ENCODE measurements at regions not wholly inside any gene's neighbourhood (a gene's known extent, or its start where the extent isn't known, plus 50 kb on each side); places are given as distances from the start of the nearest gene placed in this dataset.
A peak's percentile ranks its signal among the peaks of the same experiment; 100 is the strongest.

GRCh38 chr10:113283189-113283588 lies 269.7 kb upstream of the HABP2 start:
- H3K4me1 ChIP-seq = peaks cover 0 to 34% (median 23%) of the 10 kb centered on the region in 4 donors
- H3K4me3 ChIP-seq = no peak overlapping the region
- no peaks in the 10 kb centered on the region for H3K9me3 ChIP-seq
- TF ChIP-seq CTCF (IDR thresholded peaks at IDR 0.05) = no peak
- no peak for DNase-seq
- no peaks in the 10 kb centered on the region for H3K36me3 ChIP-seq
- no peak overlapping the region for H3K27ac ChIP-seq
- intact Hi-C loops (cut with DNase I; ENCODE audit: low total_unique reads) = no loop called here
- H3K27me3 ChIP-seq = no peaks in the 10 kb centered on the region

- DNase-seq = no peak
- Histone ChIP-seq H3K27ac (peak overlapping the region; percentile 23 to 62), H3K4me3 (peak overlapping the region; percentile 0 to 8), H3K36me3 (no peaks in the 10 kb centered on the region), H3K9me3 (no peaks in the 10 kb centered on the region), H3K4me1 (peaks cover 0 to 34% (median 23%) of the 10 kb centered on the region in 4 donors), H3K27me3 (no peaks in the 10 kb centered on the region)
- intact Hi-C loops (cut with DNase I; ENCODE audit: low total_unique reads) = no loop called here
- no peak for TF ChIP-seq CTCF (IDR thresholded peaks at IDR 0.05)
Measured at GRCh38 chr10:113284635-113285034, 268.2 kb upstream of the HABP2 start.

- Histone ChIP-seq H3K27ac (peak overlapping the region; percentile 23 to 62), H3K36me3 (no peaks in the 10 kb centered on the region), H3K27me3 (no peaks in the 10 kb centered on the region), H3K4me3 (peak overlapping the region in 1 of 2 donors; percentile 8), H3K4me1 (peaks cover 0 to 34% (median 23%) of the 10 kb centered on the region in 4 donors), H3K9me3 (no peaks in the 10 kb centered on the region)
- DNase-seq = no peak
- TF ChIP-seq CTCF (IDR thresholded peaks at IDR 0.05) = no peak
- intact Hi-C loops (cut with DNase I; ENCODE audit: low total_unique reads) = no loop called here
Measured at GRCh38 chr10:113285305-113285704, 267.5 kb upstream of the HABP2 start.

GRCh38 chr10:113287592-113287991 lies 265.3 kb upstream of the HABP2 start:
- intact Hi-C loops (cut with DNase I; ENCODE audit: low total_unique reads) = no loop called here

GRCh38 chr10:113290137-113290536 lies 262.7 kb upstream of the HABP2 start:
- Histone ChIP-seq H3K4me1 (peaks cover 0 to 6% (median 4%) of the 10 kb centered on the region in 4 donors), H3K9me3 (no peaks in the 10 kb centered on the region), H3K4me3 (no peak overlapping the region), H3K36me3 (no peaks in the 10 kb centered on the region), H3K27me3 (no peaks in the 10 kb centered on the region), H3K27ac (no peak overlapping the region)
- TF ChIP-seq CTCF (IDR thresholded peaks at IDR 0.05) = no peak
- no peak for DNase-seq
- intact Hi-C loops (cut with DNase I; ENCODE audit: low total_unique reads) = no loop called here

More at GRCh38 chr10:113287592-113287991, 265.3 kb upstream of the HABP2 start:
- H3K36me3 ChIP-seq = no peaks in the 10 kb centered on the region
- H3K4me1 ChIP-seq = peaks cover 0 to 32% (median 23%) of the 10 kb centered on the region in 4 donors
- DNase-seq = no peak
- no peaks in the 10 kb centered on the region for H3K9me3 ChIP-seq
- H3K4me3 ChIP-seq = no peak overlapping the region
- no peak for TF ChIP-seq CTCF (IDR thresholded peaks at IDR 0.05)
- no peaks in the 10 kb centered on the region for H3K27me3 ChIP-seq
- no peak overlapping the region for H3K27ac ChIP-seq

- H3K27me3 ChIP-seq = no peaks in the 10 kb centered on the region
- no peaks in the 10 kb centered on the region for H3K36me3 ChIP-seq
- TF ChIP-seq CTCF (IDR thresholded peaks at IDR 0.05) = no peak
- H3K27ac ChIP-seq = no peak overlapping the region
- intact Hi-C loops (cut with DNase I; ENCODE audit: low total_unique reads) = no loop called here
- DNase-seq = no peak
- H3K9me3 ChIP-seq = no peaks in the 10 kb centered on the region
- H3K4me1 ChIP-seq = no peaks in the 10 kb centered on the region
- H3K4me3 ChIP-seq = no peak overlapping the region
Measured at GRCh38 chr10:113291413-113291812, 261.4 kb upstream of the HABP2 start.

All from tibial artery (tissue), 4 donors.